ENCODE measurements at regions not wholly inside any gene's neighbourhood (a gene's known extent, or its start where the extent isn't known, plus 50 kb on each side); places are given as distances from the start of the nearest gene placed in this dataset.

DNA sequence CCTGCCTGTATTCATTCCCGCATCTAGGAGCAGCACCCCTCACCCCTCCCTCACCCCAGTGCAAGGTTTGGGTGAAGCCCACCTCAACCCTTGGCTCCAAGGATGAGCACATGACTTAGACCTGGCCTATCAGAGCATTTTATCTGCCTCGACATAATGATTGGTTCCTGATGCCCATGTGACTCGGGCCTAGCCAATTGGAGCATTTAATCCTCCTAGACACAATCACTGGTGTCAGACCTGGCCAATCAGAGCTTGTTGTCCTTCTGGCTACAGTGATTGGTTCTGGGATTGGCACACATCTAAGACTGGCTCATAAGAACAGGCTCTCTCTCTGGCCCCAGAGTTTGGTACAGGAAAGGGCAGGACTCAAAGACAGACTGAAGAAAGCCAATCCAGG lies 73.1 kb upstream of the MYL2 start:
- TF ChIP-seq CHD2 (IDR thresholded peaks at IDR 0.05; ENCODE audit: low read length, partially characterized antibody) (no peak), EP300 (IDR thresholded peaks at IDR 0.05) (no peak), EHMT2 (IDR thresholded peaks at IDR 0.05; ENCODE audit: low read depth) (no peak), KDM1A (IDR thresholded peaks at IDR 0.05; ENCODE audit: low read depth) (no peak), RFX5 (IDR thresholded peaks at IDR 0.05) (no peak), REST (IDR thresholded peaks at IDR 0.05) (no peak), NR3C1 (IDR thresholded peaks at IDR 0.05) (no peak), JUN (IDR thresholded peaks at IDR 0.05) (no peak), POLR2A (IDR thresholded peaks at IDR 0.05; ENCODE audit: low read length) (no peak)
- TF ChIP-seq, protein P1, sequence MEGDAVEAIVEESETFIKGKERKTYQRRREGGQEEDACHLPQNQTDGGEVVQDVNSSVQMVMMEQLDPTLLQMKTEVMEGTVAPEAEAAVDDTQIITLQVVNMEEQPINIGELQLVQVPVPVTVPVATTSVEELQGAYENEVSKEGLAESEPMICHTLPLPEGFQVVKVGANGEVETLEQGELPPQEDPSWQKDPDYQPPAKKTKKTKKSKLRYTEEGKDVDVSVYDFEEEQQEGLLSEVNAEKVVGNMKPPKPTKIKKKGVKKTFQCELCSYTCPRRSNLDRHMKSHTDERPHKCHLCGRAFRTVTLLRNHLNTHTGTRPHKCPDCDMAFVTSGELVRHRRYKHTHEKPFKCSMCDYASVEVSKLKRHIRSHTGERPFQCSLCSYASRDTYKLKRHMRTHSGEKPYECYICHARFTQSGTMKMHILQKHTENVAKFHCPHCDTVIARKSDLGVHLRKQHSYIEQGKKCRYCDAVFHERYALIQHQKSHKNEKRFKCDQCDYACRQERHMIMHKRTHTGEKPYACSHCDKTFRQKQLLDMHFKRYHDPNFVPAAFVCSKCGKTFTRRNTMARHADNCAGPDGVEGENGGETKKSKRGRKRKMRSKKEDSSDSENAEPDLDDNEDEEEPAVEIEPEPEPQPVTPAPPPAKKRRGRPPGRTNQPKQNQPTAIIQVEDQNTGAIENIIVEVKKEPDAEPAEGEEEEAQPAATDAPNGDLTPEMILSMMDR (IDR thresholded peaks at IDR 0.05): no peak
- TF ChIP-seq, protein P2, sequence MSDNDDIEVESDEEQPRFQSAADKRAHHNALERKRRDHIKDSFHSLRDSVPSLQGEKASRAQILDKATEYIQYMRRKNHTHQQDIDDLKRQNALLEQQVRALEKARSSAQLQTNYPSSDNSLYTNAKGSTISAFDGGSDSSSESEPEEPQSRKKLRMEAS (IDR thresholded peaks at IDR 0.05): no peak

Data from A549 (cell line).